GM23338 (cell line): ENCODE measurements at regions not wholly inside any gene's neighbourhood (a gene's known extent, or its start where the extent isn't known, plus 50 kb on each side); places are given as distances from the start of the nearest gene placed in this dataset.

Source experiments
- ATAC-seq: fragments of 200-7000 bp; cut with Tn5 transposase; 3 replicates; pipeline ENCODE4 v1.9.1; 2020
- DNase-seq: peaks from one replicate; pipeline ENCODE4 v3.0.0-alpha.2; 2015; ENCODE audit warnings: low spot score
- H2AFZ ChIP-seq: fragments of 200-600 bp; sonication (generic); 2 replicates; pipeline ENCODE4 v1.8.0; 2016; ENCODE audit warnings: antibody characterized with exemption, mild to moderate bottlenecking, moderate library complexity
- H3F3A ChIP-seq: fragments of 200-600 bp; sonication (generic); replicated peaks from 2 replicates; pipeline ENCODE4 v1.8.0; 2017; ENCODE audit warnings: antibody characterized with exemption, mixed run types, low read depth
- H3K27ac ChIP-seq: fragments of 200-600 bp; sonication (generic); 2 replicates; pipeline ENCODE4 v1.6.1; 2016; ENCODE audit warnings: low read depth
- H3K27me3 ChIP-seq: fragments of 200-600 bp; sonication (generic); 2 replicates; pipeline ENCODE4 v1.8.0; 2016; ENCODE audit warnings: mild to moderate bottlenecking, mixed run types, moderate library complexity; ENCODE audit not compliant: insufficient read depth
- H3K36me3 ChIP-seq: fragments of 200-600 bp; sonication (generic); 2 replicates; pipeline ENCODE4 v1.8.0; 2016; ENCODE audit warnings: mild to moderate bottlenecking; ENCODE audit not compliant: insufficient read depth
- H3K4me1 ChIP-seq: fragments of 200-600 bp; sonication (generic); 2 replicates; pipeline ENCODE4 v1.8.0; 2016; ENCODE audit warnings: mild to moderate bottlenecking, moderate library complexity; ENCODE audit not compliant: insufficient read depth
- H3K4me2 ChIP-seq: fragments of 200-600 bp; sonication (generic); 2 replicates; pipeline ENCODE4 v1.7.1; 2017; ENCODE audit warnings: mixed run types
- H3K4me3 ChIP-seq: fragments of 200-600 bp; sonication (generic); 2 replicates; pipeline ENCODE4 v1.6.1; 2016; ENCODE audit warnings: mixed run types
- H3K79me2 ChIP-seq: fragments of 200-600 bp; sonication (generic); replicated peaks from 2 replicates; pipeline ENCODE4 v1.8.0; 2017; ENCODE audit warnings: mild to moderate bottlenecking; ENCODE audit not compliant: insufficient read depth
- H3K9me2 ChIP-seq: fragments of 200-600 bp; sonication (generic); 2 replicates; pipeline ENCODE4 v1.8.0; 2017; ENCODE audit not compliant: insufficient read depth
- H4K20me1 ChIP-seq: fragments of 200-600 bp; sonication (generic); replicated peaks from 2 replicates; pipeline ENCODE4 v1.8.0; 2017; ENCODE audit warnings: mild to moderate bottlenecking; ENCODE audit not compliant: insufficient read depth
- H3K27ac Mint-ChIP-seq: 2 replicates; pipeline ENCODE4 v1.8.0; 2020; ENCODE audit warnings: inconsistent platforms, mild to moderate bottlenecking, moderate library complexity, mixed read lengths
- H3K27me3 Mint-ChIP-seq: 3 replicates; pipeline ENCODE4 v1.8.0; 2022; ENCODE audit warnings: low read depth, mild to moderate bottlenecking, moderate library complexity, mixed read lengths, inconsistent platforms; ENCODE audit not compliant: insufficient read depth, poor library complexity
- H3K36me3 Mint-ChIP-seq: 3 replicates; pipeline ENCODE4 v1.8.0; 2021; ENCODE audit warnings: low read depth, mild to moderate bottlenecking, inconsistent platforms, moderate library complexity, mixed read lengths
- H3K4me1 Mint-ChIP-seq: 3 replicates; pipeline ENCODE4 v1.8.0; 2020; ENCODE audit warnings: mild to moderate bottlenecking, inconsistent platforms, mixed read lengths
- H3K4me3 Mint-ChIP-seq: 3 replicates; pipeline ENCODE4 v1.8.0; 2021; ENCODE audit warnings: moderate library complexity, mild to moderate bottlenecking, inconsistent platforms, mixed read lengths
- H3K9me3 Mint-ChIP-seq: 3 replicates; pipeline ENCODE4 v1.8.0; 2020; ENCODE audit warnings: moderate library complexity, mild to moderate bottlenecking, inconsistent platforms, mixed read lengths
- CREB1 ChIP-seq: fragments of 250-450 bp; sonication (Bioruptor Pico); IDR thresholded peaks from 2 replicates; pipeline ENCODE4 v1.5.0; 2020; ENCODE audit warnings: low read depth, mild to moderate bottlenecking, moderate library complexity
- CTCF ChIP-seq, 2 experiments: fragments of 200-600 bp in 1 of 2; sonication (generic) in 1 of 2; conservative IDR thresholded peaks; 2 replicates each; pipeline versions ENCODE4 v1.5.1 to v1.6.1; 2016 to 2017; ENCODE audit warnings: antibody characterized with exemption in 2 of 2, low read depth in 2 of 2, mild to moderate bottlenecking in 2 of 2, moderate library complexity in 1 of 2
- ETS1 ChIP-seq: IDR thresholded peaks from 2 replicates; pipeline ENCODE4 v1.6.1; 2016; ENCODE audit warnings: antibody characterized with exemption
- EZH2 ChIP-seq: fragments of 200-600 bp; sonication (generic); IDR thresholded peaks from one replicate; pipeline ENCODE4 v1.8.0; 2017; ENCODE audit warnings: antibody characterized with exemption, mild to moderate bottlenecking, low read depth; ENCODE audit not compliant: unreplicated experiment
- EZH2phosphoT487 ChIP-seq: fragments of 200-600 bp; sonication (generic); IDR thresholded peaks from one replicate; pipeline ENCODE4 v1.8.1; 2018; ENCODE audit warnings: antibody characterized with exemption; ENCODE audit not compliant: unreplicated experiment
- JUNB ChIP-seq: IDR thresholded peaks from one replicate; pipeline ENCODE4 v1.6.1; 2016; ENCODE audit warnings: antibody characterized with exemption; ENCODE audit not compliant: unreplicated experiment
- NANOG ChIP-seq: IDR thresholded peaks from 2 replicates; pipeline ENCODE4 v1.6.1; 2016; ENCODE audit warnings: antibody characterized with exemption, borderline replicate concordance
- POLR2AphosphoS5 ChIP-seq: IDR thresholded peaks from 2 replicates; pipeline ENCODE4 v1.6.1; 2016; ENCODE audit warnings: antibody characterized with exemption, low read depth
- REST ChIP-seq: IDR thresholded peaks from one replicate; pipeline ENCODE4 v1.6.1; 2018; ENCODE audit warnings: antibody characterized with exemption; ENCODE audit not compliant: unreplicated experiment
- STAT1 ChIP-seq: IDR thresholded peaks from one replicate; pipeline ENCODE4 v1.6.1; 2016; ENCODE audit warnings: antibody characterized with exemption; ENCODE audit not compliant: unreplicated experiment
- ZNF114 ChIP-seq: fragments of 250-450 bp; sonication (Bioruptor Pico); IDR thresholded peaks from 2 replicates; pipeline ENCODE4 v1.5.0; 2020; ENCODE audit warnings: mild to moderate bottlenecking, moderate library complexity
- ZNF331 ChIP-seq: fragments of 250-450 bp; sonication (Bioruptor Pico); IDR thresholded peaks from 2 replicates; pipeline ENCODE4 v1.5.0; 2020; ENCODE audit warnings: low read depth, mild to moderate bottlenecking, moderate library complexity
- ZNF462 ChIP-seq: fragments of 250-450 bp; sonication (Bioruptor Pico); IDR thresholded peaks from 2 replicates; pipeline ENCODE4 v1.5.0; 2020; ENCODE audit warnings: mild to moderate bottlenecking, moderate library complexity

- peak; percentile 43; the same call in 2 of the 3 replicates for ATAC-seq
- H3K36me3 ChIP-seq = no peaks in the 10 kb centered on the region
Measured at GRCh38 chr5:152595405-152595804, 190.3 kb upstream of the NMUR2 start.

More at GRCh38 chr5:152595405-152595804, 190.3 kb upstream of the NMUR2 start:
- H3K4me2 ChIP-seq = no peak overlapping the region
- H3K4me3 ChIP-seq = no peak overlapping the region
- no peak overlapping the region for H3K27ac ChIP-seq
- no peak for DNase-seq
- H3K27me3 ChIP-seq = no peaks in the 10 kb centered on the region
- H3F3A ChIP-seq = no peaks in the 10 kb centered on the region
- Mint-ChIP-seq H3K27me3 (no peaks in the 10 kb centered on the region), H3K4me1 (no peaks in the 10 kb centered on the region), H3K36me3 (no peaks in the 10 kb centered on the region), H3K9me3 (0 out of 3 replicates have a peak, but pooled peaks cover 4% of the 10 kb centered on the region), H3K4me3 (no peak overlapping the region), H3K27ac (no peak overlapping the region)
- TF ChIP-seq EZH2 (no peak), CREB1 (no peak), JUNB (no peak), EZH2phosphoT487 (no peak), REST (no peak), NANOG (no peak), STAT1 (no peak), ZNF462 (no peak), ETS1 (no peak), ZNF114 (CRISPR knock-in tag) (no peak), CTCF (conservative IDR thresholded peaks at IDR 0.05; ENCODE audit: low read depth in 2 of 2) (no peak), POLR2AphosphoS5 (no peak), ZNF331 (CRISPR knock-in tag) (no peak)
- no peaks in the 10 kb centered on the region for H3K79me2 ChIP-seq
- peaks cover 3% of the 10 kb centered on the region; the same call in 1 of the 2 replicates for H3K4me1 ChIP-seq
- H4K20me1 ChIP-seq = no peaks in the 10 kb centered on the region
- H3K9me2 ChIP-seq = no peaks in the 10 kb centered on the region
- no peak overlapping the region for H2AFZ ChIP-seq
